MM.1S (cell line): ENCODE measurements at regions not wholly inside any gene's neighbourhood (a gene's known extent, or its start where the extent isn't known, plus 50 kb on each side); places are given as distances from the start of the nearest gene placed in this dataset.

ENCODE experiments used
- DNase-seq: peaks from one replicate; pipeline ENCODE4 v3.0.0-alpha.2; 2015
- H2AFZ ChIP-seq: fragments of 300-600 bp; sonication (generic); 2 replicates; pipeline ENCODE4 v1.6.0; 2016; ENCODE audit warnings: antibody characterized with exemption, low read length
- H3F3A ChIP-seq: fragments of 300-600 bp; sonication (generic); 2 replicates; pipeline ENCODE4 v1.6.1; 2016; ENCODE audit warnings: mild to moderate bottlenecking, antibody characterized with exemption, low read length, moderate library complexity, mixed read lengths; ENCODE audit not compliant: insufficient read depth
- H3K27ac ChIP-seq: fragments of 300-600 bp; sonication (generic); 2 replicates; pipeline ENCODE4 v1.5.1; 2016; ENCODE audit warnings: mild to moderate bottlenecking, low read length
- H3K27me3 ChIP-seq: fragments of 300-600 bp; sonication (generic); replicated peaks from 2 replicates; pipeline ENCODE4 v1.6.0; 2016; ENCODE audit warnings: low read length; ENCODE audit not compliant: insufficient read depth
- H3K36me3 ChIP-seq: fragments of 300-600 bp; sonication (generic); replicated peaks from 2 replicates; pipeline ENCODE4 v1.6.1; 2016; ENCODE audit warnings: mild to moderate bottlenecking, low read length, mixed read lengths; ENCODE audit not compliant: insufficient read depth
- H3K4me1 ChIP-seq: fragments of 300-600 bp; sonication (generic); 2 replicates; pipeline ENCODE4 v1.6.1; 2016; ENCODE audit warnings: low read length, mixed read lengths
- H3K4me2 ChIP-seq: fragments of 300-600 bp; sonication (generic); 2 replicates; pipeline ENCODE4 v1.6.0; 2016; ENCODE audit warnings: low read depth, low read length
- H3K4me3 ChIP-seq: fragments of 300-600 bp; sonication (generic); 2 replicates; pipeline ENCODE4 v1.5.1; 2016; ENCODE audit warnings: low read length, mixed read lengths
- H3K79me2 ChIP-seq: fragments of 300-600 bp; sonication (generic); 2 replicates; pipeline ENCODE4 v1.6.1; 2016; ENCODE audit warnings: mixed run types, low read length, mixed read lengths
- H3K9ac ChIP-seq: fragments of 300-600 bp; sonication (generic); 2 replicates; pipeline ENCODE4 v1.6.1; 2016; ENCODE audit warnings: low read length, mixed read lengths
- H3K9me2 ChIP-seq: fragments of 300-600 bp; sonication (generic); replicated peaks from 2 replicates; pipeline ENCODE4 v1.6.1; 2016; ENCODE audit warnings: mild to moderate bottlenecking, low read length, mixed read lengths; ENCODE audit not compliant: insufficient read depth
- H3K9me3 ChIP-seq: fragments of 300-600 bp; sonication (generic); replicated peaks from 2 replicates; pipeline ENCODE4 v1.6.1; 2016; ENCODE audit warnings: mild to moderate bottlenecking, low read length, mixed read lengths; ENCODE audit not compliant: insufficient read depth
- H4K20me1 ChIP-seq: fragments of 300-600 bp; sonication (generic); 2 replicates; pipeline ENCODE4 v1.6.1; 2016; ENCODE audit warnings: mild to moderate bottlenecking, low read length, moderate library complexity, mixed read lengths; ENCODE audit not compliant: insufficient read depth
- CTCF ChIP-seq: fragments of 300-600 bp; sonication (generic); IDR thresholded peaks from 2 replicates; pipeline ENCODE4 v1.5.1; 2016; ENCODE audit warnings: antibody characterized with exemption, low read length, mixed read lengths
- EZH2 ChIP-seq: fragments of 300-600 bp; sonication (generic); optimal IDR thresholded peaks from 2 replicates; pipeline ENCODE3; 2017; ENCODE audit warnings: low read depth, mild to moderate bottlenecking, antibody characterized with exemption, low read length, mixed read lengths
- EZH2phosphoT487 ChIP-seq: fragments of 300-600 bp; sonication (generic); IDR thresholded peaks from 2 replicates; pipeline ENCODE4 v1.6.1; 2018; ENCODE audit warnings: antibody characterized with exemption, low read length

GRCh38 chr10:29784175-29784773 lies 149.5 kb upstream of the SVIL start:
- Histone ChIP-seq H2AFZ (no peak overlapping the region), H3K9me2 (no peaks in the 10 kb centered on the region), H4K20me1 (no peaks in the 10 kb centered on the region), H3K4me3 (no peak overlapping the region), H3K79me2 (no peaks in the 10 kb centered on the region), H3K4me1 (peaks cover 12% of the 10 kb centered on the region; the same call in 1 of the 2 replicates), H3K9ac (no peak overlapping the region), H3F3A (no peaks in the 10 kb centered on the region), H3K27me3 (no peaks in the 10 kb centered on the region), H3K9me3 (no peaks in the 10 kb centered on the region), H3K36me3 (no peaks in the 10 kb centered on the region), H3K4me2 (no peak overlapping the region), H3K27ac (no peak overlapping the region)
- no peak for DNase-seq
- TF ChIP-seq EZH2 (no peak), EZH2phosphoT487 (no peak), CTCF (no peak)

GRCh38 chr10:29783201-29783947 lies 148.6 kb upstream of the SVIL start:
- Histone ChIP-seq H3K79me2 (no peaks in the 10 kb centered on the region), H3K9me3 (no peaks in the 10 kb centered on the region), H3K4me2 (peak overlapping the region; percentile 48; the same call in 1 of the 2 replicates), H4K20me1 (no peaks in the 10 kb centered on the region), H3K4me1 (peaks cover 12% of the 10 kb centered on the region; the same call in 1 of the 2 replicates), H3K27ac (peak overlapping the region; percentile 34; the same call in 1 of the 2 replicates), H3F3A (no peaks in the 10 kb centered on the region), H3K27me3 (no peaks in the 10 kb centered on the region), H3K9ac (no peak overlapping the region), H3K9me2 (no peaks in the 10 kb centered on the region), H3K4me3 (no peak overlapping the region), H2AFZ (no peak overlapping the region), H3K36me3 (no peaks in the 10 kb centered on the region)
- DNase-seq = peak; percentile 78
- TF ChIP-seq EZH2phosphoT487 = no peak

- H3K9me2 ChIP-seq = no peaks in the 10 kb centered on the region
- no peak overlapping the region for H3K4me2 ChIP-seq
- H3K27me3 ChIP-seq = no peaks in the 10 kb centered on the region
- H2AFZ ChIP-seq = no peak overlapping the region
- H3K4me1 ChIP-seq = peaks cover 12% of the 10 kb centered on the region; the same call in 1 of the 2 replicates
- H4K20me1 ChIP-seq = no peaks in the 10 kb centered on the region
- no peak for TF ChIP-seq EZH2
- no peak for TF ChIP-seq CTCF
- TF ChIP-seq EZH2phosphoT487 = no peak
- no peak overlapping the region for H3K27ac ChIP-seq
- no peaks in the 10 kb centered on the region for H3F3A ChIP-seq
- H3K4me3 ChIP-seq = no peak overlapping the region
- no peaks in the 10 kb centered on the region for H3K9me3 ChIP-seq
- DNase-seq = no peak
- H3K9ac ChIP-seq = no peak overlapping the region
- no peaks in the 10 kb centered on the region for H3K36me3 ChIP-seq
- no peaks in the 10 kb centered on the region for H3K79me2 ChIP-seq
These were observed 145.9 kb upstream of the SVIL start for GRCh38 chr10:29780639-29781038.

- no peak overlapping the region for H3K4me2 ChIP-seq
- TF ChIP-seq EZH2phosphoT487 (no peak), CTCF (no peak), EZH2 (no peak)
These were observed 145.3 kb upstream of the SVIL start for GRCh38 chr10:29780096-29780495.

More at GRCh38 chr10:29780096-29780495, 145.3 kb upstream of the SVIL start:
- Histone ChIP-seq H3K27me3 (no peaks in the 10 kb centered on the region), H3K9ac (no peak overlapping the region), H3K4me3 (no peak overlapping the region), H3K36me3 (no peaks in the 10 kb centered on the region), H3F3A (no peaks in the 10 kb centered on the region), H3K9me2 (no peaks in the 10 kb centered on the region), H3K9me3 (no peaks in the 10 kb centered on the region), H3K79me2 (no peaks in the 10 kb centered on the region), H4K20me1 (no peaks in the 10 kb centered on the region), H3K4me1 (peaks cover 12% of the 10 kb centered on the region; the same call in 1 of the 2 replicates), H3K27ac (no peak overlapping the region), H2AFZ (no peak overlapping the region)
- DNase-seq = no peak
